Neural progenitor cell (in vitro differentiated cells): ENCODE measurements at regions not wholly inside any gene's neighbourhood (a gene's known extent, or its start where the extent isn't known, plus 50 kb on each side); places are given as distances from the start of the nearest gene placed in this dataset.

Source experiments
- EZH2 ChIP-seq: fragments of 200-600 bp; sonication (generic); IDR thresholded peaks from 2 replicates; pipeline ENCODE4 v1.6.1; 2017; ENCODE audit warnings: antibody characterized with exemption, mild to moderate bottlenecking, moderate library complexity
- TF ChIP-seq, protein P1 (sequence below): fragments of 200-600 bp; sonication (generic); IDR thresholded peaks from 2 replicates; pipeline ENCODE4 v1.5.1; 2017; ENCODE audit warnings: antibody characterized with exemption, mild to moderate bottlenecking

DNA sequence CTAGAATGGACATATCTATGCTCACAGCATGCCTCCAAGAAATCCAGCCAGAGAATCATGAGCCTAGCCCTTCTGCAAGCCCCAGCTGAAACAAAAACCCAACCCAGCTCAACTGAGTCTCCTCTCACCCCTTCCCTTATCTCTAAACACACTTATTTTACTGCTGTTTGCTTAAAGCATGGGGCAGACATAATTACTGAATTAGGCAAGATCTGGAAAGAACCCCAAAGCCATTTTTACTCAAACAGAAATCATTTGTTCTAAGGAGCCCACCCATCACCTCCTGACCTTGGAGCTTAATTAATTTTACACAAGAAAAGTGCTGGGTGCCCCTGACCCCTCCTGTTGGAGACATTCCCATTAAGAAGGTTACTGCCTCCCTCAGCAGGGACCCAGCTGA, 291.6 kb downstream of the MAFB start:
- TF ChIP-seq, protein P1, sequence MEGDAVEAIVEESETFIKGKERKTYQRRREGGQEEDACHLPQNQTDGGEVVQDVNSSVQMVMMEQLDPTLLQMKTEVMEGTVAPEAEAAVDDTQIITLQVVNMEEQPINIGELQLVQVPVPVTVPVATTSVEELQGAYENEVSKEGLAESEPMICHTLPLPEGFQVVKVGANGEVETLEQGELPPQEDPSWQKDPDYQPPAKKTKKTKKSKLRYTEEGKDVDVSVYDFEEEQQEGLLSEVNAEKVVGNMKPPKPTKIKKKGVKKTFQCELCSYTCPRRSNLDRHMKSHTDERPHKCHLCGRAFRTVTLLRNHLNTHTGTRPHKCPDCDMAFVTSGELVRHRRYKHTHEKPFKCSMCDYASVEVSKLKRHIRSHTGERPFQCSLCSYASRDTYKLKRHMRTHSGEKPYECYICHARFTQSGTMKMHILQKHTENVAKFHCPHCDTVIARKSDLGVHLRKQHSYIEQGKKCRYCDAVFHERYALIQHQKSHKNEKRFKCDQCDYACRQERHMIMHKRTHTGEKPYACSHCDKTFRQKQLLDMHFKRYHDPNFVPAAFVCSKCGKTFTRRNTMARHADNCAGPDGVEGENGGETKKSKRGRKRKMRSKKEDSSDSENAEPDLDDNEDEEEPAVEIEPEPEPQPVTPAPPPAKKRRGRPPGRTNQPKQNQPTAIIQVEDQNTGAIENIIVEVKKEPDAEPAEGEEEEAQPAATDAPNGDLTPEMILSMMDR = no peak
- TF ChIP-seq EZH2 = no peak
